Fibroblast of mammary gland (primary cell): ENCODE measurements at regions not wholly inside any gene's neighbourhood (a gene's known extent, or its start where the extent isn't known, plus 50 kb on each side); places are given as distances from the start of the nearest gene placed in this dataset.

Source experiments
- DNase-seq: peaks from one replicate; pipeline ENCODE4 v3.0.0-alpha.2; 2010; ENCODE audit warnings: low read depth
- H3K4me3 ChIP-seq: 2 replicates; pipeline ENCODE4 v1.5.1; 2011; ENCODE audit warnings: low read depth, mild to moderate bottlenecking, low read length, moderate library complexity; ENCODE audit not compliant: control insufficient read depth
- CTCF ChIP-seq: conservative IDR thresholded peaks from 2 replicates; pipeline ENCODE4 v1.5.1; 2011; ENCODE audit warnings: low read depth, low read length, inconsistent platforms; ENCODE audit not compliant: control insufficient read depth, insufficient read depth

- H3K4me3 ChIP-seq, result no peak overlapping the region
- no peak for TF ChIP-seq CTCF
- no peak for DNase-seq
Measured at GRCh38 chr6:50935442-50935841, 116.8 kb downstream of the TFAP2B start.

- DNase-seq, result peak; percentile 6
- no peak overlapping the region for H3K4me3 ChIP-seq
- TF ChIP-seq CTCF, result no peak
Measured at GRCh38 chr6:50936277-50936681, 117.6 kb downstream of the TFAP2B start.

GRCh38 chr6:50939931-50940330, 121.3 kb downstream of the TFAP2B start:
- no peak for DNase-seq
- TF ChIP-seq CTCF, result no peak
- H3K4me3 ChIP-seq, result no peak overlapping the region

- DNase-seq, result no peak
- TF ChIP-seq CTCF, result no peak
- H3K4me3 ChIP-seq, result no peak overlapping the region
Measured at GRCh38 chr6:50945789-50946188, 127.1 kb downstream of the TFAP2B start.

GRCh38 chr6:50952092-50952907, 133.6 kb downstream of the TFAP2B start:
- no peak for TF ChIP-seq CTCF
- peak; percentile 1 for DNase-seq
- H3K4me3 ChIP-seq, result no peak overlapping the region

GRCh38 chr6:50956014-50956413, 137.3 kb downstream of the TFAP2B start:
- no peak overlapping the region for H3K4me3 ChIP-seq
- no peak for TF ChIP-seq CTCF
- no peak for DNase-seq
